ENCODE measurements at regions not wholly inside any gene's neighbourhood (a gene's known extent, or its start where the extent isn't known, plus 50 kb on each side); places are given as distances from the start of the nearest gene placed in this dataset.

DNA sequence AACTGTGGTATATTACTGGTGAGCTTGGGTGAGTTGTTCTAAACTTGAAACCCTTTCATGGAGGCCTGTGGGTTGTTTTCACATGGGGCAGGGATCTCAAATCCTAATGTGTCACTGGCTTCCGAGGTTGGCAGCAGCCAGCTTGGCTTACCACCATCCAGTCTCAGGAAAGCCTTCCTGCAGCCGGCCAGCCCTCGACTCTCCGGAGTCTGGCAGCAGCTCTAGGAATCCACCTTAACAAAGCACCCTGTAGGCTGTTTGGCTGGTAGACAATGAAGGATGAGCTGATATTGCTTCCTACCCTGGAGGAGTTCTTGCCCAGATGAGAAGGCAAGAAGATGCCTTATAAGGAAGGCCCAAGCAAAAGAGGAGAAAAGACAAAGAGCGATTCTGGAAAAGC is 188.3 kb downstream of the KLF12 start:
- intact Hi-C loops (cut with DNase I), result no loop called here
- ATAC-seq (peak; percentile 65 to 77), DNase-seq (peak; percentile 56)

DNA sequence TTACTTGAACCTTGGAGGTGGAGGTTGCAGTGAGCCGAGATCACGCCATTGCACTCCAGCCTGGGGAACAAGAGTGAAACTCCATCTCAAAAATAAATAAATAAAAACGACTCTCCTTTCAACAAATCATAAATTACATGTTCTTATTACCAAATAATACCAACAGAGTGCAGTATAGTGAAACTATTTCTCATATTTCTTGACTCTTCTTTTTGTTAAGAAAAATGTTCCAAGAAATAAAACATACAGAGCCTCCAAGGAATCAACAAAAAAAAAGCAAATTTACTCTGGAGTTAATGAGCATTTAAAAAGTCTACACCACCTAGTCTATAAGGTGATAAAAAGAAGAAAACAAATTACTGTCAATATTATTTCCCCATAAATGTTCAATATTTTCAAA is 188.8 kb downstream of the KLF12 start:
- intact Hi-C loops (cut with DNase I), result no loop called here
- DNase-seq, result no peak
- ATAC-seq, result peak in 1 of 2 donors; percentile 52

DNA sequence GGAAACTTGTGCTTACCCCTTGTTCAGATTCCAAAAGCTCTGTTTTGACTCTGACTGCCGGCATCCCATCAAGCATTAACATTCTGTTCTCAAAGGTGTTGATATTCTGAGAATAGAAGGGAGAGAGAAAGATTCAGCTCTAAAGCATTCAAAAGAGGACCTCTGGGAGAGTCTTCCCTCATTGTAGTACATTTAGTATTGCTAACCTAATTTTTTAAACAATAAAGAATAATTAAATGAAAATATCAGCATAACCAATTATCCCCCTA is 190.3 kb downstream of the KLF12 start:
- no peak for DNase-seq
- intact Hi-C loops (cut with DNase I), result loop anchor here in 1 of 2 donors (5.0 kb wide), 1 partner anchor 38 kb away; no protein-coding TSS in a partner anchor
- no peak for ATAC-seq

DNA sequence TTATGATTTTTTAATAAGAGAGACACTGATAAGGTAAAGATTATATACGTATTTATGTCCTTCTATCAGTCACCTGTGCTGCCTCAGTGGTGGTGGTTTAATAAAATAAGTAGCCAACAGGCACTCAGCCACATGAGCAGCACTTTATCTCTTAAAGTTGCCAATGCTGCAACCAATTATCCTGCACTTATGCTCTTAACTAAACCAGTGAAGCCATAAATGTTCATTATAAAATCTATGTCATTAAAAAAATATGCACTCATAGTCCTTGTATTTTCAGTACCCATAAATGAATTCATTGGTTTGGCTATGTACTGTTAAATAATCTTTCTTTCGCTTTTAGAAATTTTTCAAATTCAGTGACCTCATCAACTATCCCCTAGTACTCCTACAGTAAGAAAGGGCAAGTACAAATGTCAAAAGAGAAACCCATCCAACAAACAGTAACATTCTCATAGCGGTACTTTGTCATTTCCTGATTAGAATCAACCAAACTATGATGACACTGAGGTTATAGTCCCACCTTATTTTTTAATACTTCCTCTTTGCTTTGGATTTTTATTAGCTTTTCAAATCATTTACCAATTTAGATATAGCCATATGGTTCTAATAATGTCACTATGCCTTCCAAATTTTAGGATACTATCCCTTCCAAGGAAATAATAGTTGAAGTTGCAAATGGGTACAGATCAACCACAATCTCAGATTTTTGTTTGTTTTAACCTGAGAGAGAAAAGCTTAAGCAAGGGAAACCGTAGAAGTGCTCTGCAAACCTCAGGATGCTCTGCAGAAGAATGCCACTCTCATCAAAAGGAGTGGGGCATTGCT is 190.9 kb downstream of the KLF12 start:
- ATAC-seq, result no peak

DNA sequence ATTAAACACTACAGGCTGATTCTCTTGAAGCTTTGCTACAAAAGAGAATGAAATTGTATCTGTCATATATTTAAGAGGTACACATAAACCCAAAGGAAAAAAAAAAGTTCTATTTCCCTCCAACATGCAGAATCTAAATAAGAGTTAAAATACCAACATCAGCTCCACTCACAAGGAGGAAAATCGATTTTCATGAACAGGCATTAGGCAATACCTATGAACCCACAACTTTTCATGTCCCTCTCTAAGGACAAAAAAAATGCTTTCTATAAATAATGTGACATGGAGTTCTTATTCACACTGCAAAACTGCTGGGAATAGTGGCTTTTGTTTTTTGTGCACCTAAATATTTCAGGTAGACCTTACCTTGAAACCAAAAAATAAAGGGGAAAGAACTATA is 192.5 kb downstream of the KLF12 start:
- no peak for ATAC-seq
- DNase-seq, result no peak
- intact Hi-C loops (cut with DNase I), result loop anchor here in 1 of 2 donors (5.0 kb wide), 1 partner anchor 41 kb away; no protein-coding TSS in a partner anchor

More for the DNA sequence above, 190.9 kb downstream of the KLF12 start:
- intact Hi-C loops (cut with DNase I), result loop anchor here in 1 of 2 donors (5.0 kb wide), 1 partner anchor 39 kb away; no protein-coding TSS in a partner anchor
- no peak for DNase-seq

DNA sequence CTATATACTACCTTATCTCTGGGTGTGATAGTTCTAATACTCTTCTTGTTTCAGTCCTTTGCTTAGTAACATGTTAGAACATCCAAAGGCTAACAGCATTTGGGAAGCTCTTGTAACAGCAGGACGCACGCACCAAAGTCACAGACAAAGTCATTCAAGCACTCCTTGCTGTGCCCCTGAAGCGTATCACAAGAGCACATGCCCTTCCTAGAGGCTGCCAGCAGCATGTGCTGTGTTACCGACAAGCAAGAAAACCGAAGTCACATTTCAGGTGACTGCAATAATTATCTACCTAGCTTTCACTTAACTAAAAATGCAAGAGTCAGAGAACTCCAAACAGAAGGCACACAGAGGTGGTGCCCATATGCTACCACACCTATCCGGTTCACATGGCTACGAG is 194.1 kb downstream of the KLF12 start:
- ATAC-seq, result peak; percentile 55 to 69
- intact Hi-C loops (cut with DNase I), result loop anchor here in 1 of 2 donors (5.0 kb wide), 1 partner anchor 42 kb away; no protein-coding TSS in a partner anchor

DNA sequence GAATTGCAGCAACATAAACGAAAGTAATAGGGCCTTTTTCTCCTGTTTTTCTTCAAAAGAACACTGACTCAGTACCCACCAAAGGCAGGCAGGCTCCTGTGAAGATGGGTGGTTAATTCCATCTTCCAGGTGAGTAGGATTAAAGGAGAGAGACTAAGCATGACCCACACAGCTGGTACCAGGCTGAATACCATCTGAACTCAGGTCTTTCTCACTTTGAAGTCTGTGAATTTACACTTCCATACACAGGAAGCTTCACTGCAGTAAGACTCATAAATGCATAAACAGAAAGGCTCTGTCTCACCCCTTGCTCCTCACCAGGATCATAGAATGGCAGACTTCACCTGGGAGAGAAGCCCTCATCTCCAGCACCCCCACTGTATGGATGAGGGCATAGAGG is 194.6 kb downstream of the KLF12 start:
- intact Hi-C loops (cut with DNase I), result loop anchor here in 1 of 2 donors (5.0 kb wide), 2 partner anchors 43 to 353 kb away; no protein-coding TSS in a partner anchor
- ATAC-seq, result peak in 1 of 2 donors; percentile 25

More for the DNA sequence above, 194.1 kb downstream of the KLF12 start:
- DNase-seq, result peak; percentile 55

DNA sequence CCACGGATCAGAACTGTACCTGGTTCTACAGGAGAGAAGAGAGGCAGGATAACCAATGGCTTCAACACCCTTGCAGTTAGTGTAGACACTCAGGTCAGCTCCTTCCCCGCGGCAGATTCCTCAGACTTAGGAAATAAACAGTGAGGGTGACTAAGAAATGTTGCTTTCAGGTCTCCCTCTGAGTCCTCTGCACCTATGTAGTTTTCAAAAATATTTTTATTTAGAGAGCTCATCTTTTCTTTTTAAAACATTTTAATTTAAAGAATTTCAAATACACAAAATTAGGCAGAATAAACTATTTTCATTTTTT is 195.2 kb downstream of the KLF12 start:
- no peak for DNase-seq
- ATAC-seq, result no peak
- intact Hi-C loops (cut with DNase I), result loop anchor here in 1 of 2 donors (5.0 kb wide), 1 partner anchor 353 kb away; no protein-coding TSS in a partner anchor

More for the DNA sequence above, 194.6 kb downstream of the KLF12 start:
- DNase-seq, result no peak

DNA sequence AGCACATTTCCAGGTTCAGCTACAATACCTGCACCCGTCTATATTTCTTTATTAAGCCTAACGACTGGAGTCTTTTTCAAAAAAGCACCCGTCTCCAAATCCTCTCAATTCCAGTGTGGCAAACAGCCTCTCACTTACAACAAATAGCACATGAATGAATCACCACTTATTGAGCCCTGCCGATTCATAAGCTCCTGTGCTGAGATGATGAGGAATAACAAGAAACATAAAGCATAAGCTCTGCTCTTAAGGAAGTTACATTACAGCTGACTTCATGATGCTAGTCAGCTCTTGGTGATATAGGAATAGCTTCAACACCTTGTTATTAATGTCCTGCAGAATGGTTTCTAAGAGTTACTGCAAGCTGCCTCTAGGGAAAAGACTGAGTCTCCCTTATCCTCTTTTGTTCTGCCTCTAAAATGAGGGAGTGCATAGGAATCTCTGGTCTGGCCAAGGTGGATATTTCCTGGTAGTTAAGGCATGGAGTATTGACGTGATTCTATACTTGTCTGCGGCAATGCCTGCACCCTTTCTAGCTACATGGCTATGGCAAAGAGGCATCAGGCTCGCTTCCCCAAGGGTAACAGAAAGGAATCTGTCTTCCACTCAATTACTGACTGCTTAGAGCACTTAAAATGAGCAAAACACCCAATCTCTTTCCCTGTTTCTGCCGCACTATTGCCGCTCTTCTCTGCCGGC is 195.7 kb downstream of the KLF12 start:
- no peak for DNase-seq
- intact Hi-C loops (cut with DNase I), result loop anchor here in 1 of 2 donors (5.0 kb wide), 1 partner anchor 354 kb away; no protein-coding TSS in a partner anchor
- no peak for ATAC-seq

DNA sequence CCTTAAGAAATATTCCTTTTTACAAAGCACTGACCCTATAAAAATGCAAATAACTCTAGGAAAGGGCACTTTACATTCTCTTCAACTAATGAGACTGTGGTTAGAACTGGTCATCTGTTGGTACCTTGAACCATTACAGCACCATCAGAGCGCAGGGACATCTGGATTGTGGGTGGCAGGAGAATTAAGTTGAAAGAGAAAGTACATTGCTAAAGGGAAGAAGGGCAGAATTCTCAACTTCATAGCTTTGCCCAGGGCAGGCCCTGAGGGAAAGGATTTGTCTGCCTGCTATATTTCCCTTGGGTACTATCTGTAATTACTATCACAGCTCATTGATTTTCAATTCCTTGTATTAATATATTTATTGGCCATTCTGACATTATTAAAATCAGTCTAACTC is 196.8 kb downstream of the KLF12 start:
- ATAC-seq, result no peak
- DNase-seq, result no peak
- intact Hi-C loops (cut with DNase I), result loop anchor here in 1 of 2 donors (5.0 kb wide), 1 partner anchor 355 kb away; no protein-coding TSS in a partner anchor

DNA sequence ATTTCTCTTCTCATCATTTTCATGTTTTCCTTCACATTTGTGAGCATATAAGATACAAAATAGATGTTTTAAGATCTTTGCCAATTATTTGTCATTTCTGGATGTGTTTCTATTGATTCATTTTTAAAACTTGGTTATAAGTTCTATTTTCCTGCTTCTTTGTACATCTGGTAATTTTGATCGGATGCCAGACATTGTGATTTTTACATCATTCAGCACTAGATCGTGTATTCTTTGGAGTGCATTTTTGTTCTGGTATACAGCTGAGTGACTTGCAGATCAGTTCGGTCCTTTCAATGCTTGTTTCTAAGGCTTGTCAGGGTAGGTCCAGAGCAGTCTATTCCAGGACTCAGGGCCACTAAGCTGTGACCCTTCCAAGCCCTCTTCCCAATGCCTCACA is 198.2 kb downstream of the KLF12 start:
- no peak for ATAC-seq
- intact Hi-C loops (cut with DNase I), result loop anchor here in 1 of 2 donors (5.0 kb wide), 1 partner anchor 356 kb away; no protein-coding TSS in a partner anchor
- no peak for DNase-seq

DNA sequence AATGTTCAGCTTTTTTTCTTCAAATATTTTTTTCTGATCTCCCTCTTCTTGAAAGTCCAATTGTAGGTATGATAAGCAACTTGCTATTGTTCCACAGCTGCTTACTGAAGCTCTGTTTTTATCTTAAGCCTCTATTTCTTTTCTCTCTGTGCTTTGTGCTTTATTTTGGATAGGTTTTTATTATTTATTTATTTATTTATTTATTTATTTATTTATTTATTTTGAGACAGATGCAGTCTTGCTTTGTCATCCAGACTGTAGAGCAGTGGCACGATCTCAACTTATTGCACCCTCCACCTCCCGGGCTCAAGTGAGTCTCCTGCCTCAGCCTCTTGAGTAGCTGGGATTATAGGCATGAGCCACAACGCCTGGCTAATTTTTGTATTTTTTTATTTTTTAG is 199.4 kb downstream of the KLF12 start:
- ATAC-seq (no peak), DNase-seq (no peak)
- intact Hi-C loops (cut with DNase I), result loop anchor here in 1 of 2 donors (5.0 kb wide), 1 partner anchor 358 kb away; no protein-coding TSS in a partner anchor

DNA sequence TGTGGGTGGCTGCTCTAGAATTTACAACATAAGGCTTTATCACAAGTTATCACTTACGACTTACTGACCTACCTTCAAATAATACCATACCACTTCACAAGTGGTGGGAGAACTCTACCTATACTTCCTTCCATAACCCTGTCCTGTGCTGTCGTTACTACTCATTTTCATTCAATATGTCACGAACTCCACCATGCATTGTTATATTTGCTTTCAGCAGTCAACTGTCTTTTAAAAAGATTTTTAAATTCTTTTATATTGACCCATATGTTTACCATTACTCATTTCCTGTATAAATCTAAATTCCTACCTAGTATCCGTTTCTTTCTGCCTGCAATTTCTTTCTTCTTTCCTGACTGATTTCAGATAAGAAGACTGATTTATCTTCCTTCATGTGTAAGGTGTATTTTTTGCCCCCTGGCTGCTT is 200.0 kb downstream of the KLF12 start:
- DNase-seq (no peak), ATAC-seq (no peak)
- intact Hi-C loops (cut with DNase I), result no loop called here

DNA sequence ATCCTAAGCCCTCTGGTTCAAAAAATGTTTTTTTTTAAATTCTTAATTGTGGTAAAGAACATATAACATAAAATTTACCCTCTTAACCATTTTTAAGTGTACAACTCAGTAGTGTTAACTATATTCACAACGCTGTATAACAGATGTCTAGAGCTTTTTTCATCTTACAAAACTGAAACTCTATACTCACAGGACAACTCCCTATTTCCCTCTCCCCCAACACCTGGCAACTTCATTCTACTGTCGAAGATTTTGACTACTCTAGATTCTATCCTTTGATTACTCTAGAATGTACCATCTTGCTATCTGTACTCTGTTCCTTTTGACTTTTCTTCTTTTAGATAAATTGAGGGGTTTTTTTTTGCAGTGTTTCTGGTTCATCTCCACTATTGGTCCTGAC is 200.4 kb downstream of the KLF12 start:
- intact Hi-C loops (cut with DNase I), result no loop called here
- ATAC-seq, result no peak
- DNase-seq, result no peak

DNA sequence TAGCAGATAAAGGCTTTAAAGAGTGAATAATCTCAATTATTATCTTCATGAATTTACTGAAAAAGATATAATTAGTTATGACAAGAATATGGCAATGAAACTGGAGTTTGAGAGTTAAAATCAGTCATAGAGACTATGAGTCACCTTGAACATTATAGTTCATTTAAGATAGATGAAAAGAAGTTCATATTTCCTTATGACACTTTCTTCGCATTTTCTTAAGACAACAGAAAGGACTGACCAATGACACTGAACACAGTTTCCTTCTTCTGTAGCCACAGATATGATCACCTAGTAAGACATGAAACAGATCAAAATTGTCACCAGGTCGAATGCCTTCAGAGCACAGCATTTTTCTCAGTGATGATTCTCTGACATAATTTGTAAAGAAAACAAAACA is 202.1 kb downstream of the KLF12 start:
- intact Hi-C loops (cut with DNase I), result no loop called here
- DNase-seq, result no peak
- no peak for ATAC-seq

DNA sequence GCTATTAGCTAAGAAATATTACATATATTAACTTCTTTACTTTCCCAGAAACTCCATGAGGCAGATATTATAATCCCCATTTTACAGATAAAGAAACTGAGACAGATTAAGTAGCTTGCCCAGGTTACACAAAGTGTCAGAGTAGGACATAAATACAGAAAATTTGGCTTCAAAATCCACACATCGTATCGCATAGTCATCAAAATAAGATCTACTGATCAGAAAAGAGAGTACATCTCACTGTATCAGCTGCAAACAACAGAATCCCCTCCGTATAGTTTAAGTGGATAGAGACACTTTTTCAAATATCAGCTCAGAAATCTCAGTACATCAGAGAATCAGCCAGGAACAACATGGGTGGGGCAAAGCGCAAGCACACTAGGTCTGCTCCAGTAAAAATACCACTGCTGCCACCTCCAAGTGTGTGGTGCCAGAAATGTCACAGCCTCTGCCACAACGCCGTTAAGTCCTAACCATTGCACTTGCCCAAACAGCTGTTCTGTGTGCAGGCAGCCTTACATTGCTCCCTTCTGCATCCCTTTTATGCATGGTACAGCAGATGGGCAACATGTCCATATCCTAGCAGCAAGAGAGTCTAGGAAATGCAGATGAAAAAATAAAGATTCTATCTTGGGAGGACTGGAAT is 204.8 kb downstream of the KLF12 start:
- DNase-seq, result no peak
- no peak for ATAC-seq
- intact Hi-C loops (cut with DNase I), result no loop called here

DNA sequence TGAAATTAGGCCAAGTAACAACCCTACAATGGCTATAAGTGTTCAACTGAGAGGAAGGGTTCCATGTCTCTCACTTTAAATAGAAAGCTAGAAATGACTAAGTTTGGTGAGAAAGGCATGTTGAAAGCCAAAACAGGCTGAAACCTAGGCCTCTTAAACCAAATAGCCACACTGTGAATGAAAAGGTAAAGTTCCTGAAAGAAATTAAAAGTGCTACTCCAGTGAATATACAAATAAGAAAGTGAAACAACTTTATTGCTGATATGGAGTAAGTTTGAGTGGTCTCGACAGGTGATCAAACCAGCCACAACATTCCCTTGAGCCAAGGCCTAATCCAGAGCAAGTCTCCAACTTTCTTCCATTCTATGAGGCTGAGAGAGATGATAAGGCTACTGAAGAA is 209.6 kb downstream of the KLF12 start:
- no peak for ATAC-seq
- no peak for DNase-seq

DNA sequence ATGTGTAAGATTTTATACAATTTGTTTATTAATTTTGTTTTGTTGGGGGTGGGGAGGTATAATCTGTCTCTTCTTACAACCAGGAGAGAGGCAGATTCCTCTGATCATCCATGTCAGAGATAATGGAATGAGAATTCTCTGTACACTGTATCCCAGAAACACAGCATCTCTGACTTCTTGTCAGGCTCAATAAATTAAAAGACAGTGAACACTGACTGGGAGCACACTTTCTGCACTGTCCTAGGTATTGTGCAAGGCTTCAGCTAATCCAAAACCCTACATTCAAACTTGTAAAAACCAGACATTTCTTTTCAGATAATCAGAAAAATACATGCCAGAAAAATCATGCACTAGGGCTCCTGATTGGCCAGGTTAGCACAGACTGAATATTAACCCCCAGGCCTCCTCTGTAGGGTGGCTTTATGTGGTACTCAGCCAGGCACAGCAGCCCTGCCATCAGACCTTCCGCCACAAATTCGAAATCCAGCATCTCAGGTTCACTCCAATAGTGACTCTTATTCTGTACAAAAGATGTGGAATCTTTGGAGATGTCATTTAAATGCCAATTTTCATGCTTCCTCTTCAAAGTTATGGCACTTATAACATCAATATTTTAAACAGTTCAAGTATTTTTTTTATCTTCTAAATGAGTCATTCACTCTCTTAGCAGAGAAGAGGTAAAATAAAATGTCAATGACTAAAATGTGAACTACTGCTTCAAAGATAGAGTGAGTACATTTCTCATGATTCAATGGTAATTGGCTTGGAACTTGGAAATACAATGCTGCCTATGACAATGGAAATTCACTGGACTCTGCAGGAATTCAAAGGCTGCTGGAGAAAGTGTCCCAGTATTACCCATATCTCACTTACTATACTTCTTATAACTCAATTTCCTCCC is 211.5 kb downstream of the KLF12 start:
- ATAC-seq (no peak), DNase-seq (no peak)
- intact Hi-C loops (cut with DNase I), result no loop called here

More for the DNA sequence above, 209.6 kb downstream of the KLF12 start:
- intact Hi-C loops (cut with DNase I), result no loop called here

DNA sequence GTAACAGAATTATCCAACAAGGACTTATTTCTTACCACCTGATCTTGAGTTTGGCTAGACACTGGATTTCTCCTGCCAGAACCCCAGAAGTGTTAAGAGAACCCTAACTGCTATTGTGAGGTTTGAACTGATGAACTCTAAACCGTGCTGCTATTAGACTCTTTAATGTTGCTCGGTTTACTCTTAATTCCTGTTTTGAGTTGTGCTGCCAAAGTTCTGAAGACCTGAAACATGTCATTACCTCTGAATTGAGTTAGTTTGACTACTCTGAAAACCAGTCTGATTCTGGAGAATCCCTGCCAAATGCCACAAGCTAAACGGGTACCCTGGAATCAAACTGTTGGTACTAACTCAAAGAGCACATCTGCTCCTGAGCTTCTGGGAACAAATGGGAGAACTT is 215.5 kb downstream of the KLF12 start:
- DNase-seq (no peak), ATAC-seq (no peak)
- intact Hi-C loops (cut with DNase I), result no loop called here
